K562 (cell line): ENCODE measurements at regions not wholly inside any gene's neighbourhood (a gene's known extent, or its start where the extent isn't known, plus 50 kb on each side); places are given as distances from the start of the nearest gene placed in this dataset.

ENCODE experiments used
- CREB3L1 ChIP-seq: fragments of 450-650 bp; IDR thresholded peaks from 2 replicates; pipeline ENCODE4 v1.6.1; 2014; ENCODE audit warnings: low read depth, mild to moderate bottlenecking, moderate library complexity, borderline replicate concordance
- DPF2 ChIP-seq: fragments of 450-650 bp; IDR thresholded peaks from 2 replicates; pipeline ENCODE4 v1.6.1; 2016
- MNT ChIP-seq, 2 experiments: fragments of 450-650 bp; conservative IDR thresholded peaks; 2 replicates each; pipeline ENCODE4 v1.6.1; 2017; ENCODE audit warnings: mild to moderate bottlenecking in 2 of 2, moderate library complexity in 2 of 2
- MTA2 ChIP-seq: fragments of 450-650 bp; IDR thresholded peaks from 2 replicates; pipeline ENCODE4 v1.6.1; 2016; ENCODE audit warnings: low read depth
- MTA3 ChIP-seq: fragments of 450-650 bp; formaldehyde crosslinking; IDR thresholded peaks from 2 replicates; pipeline ENCODE4 v1.6.1; 2017; ENCODE audit warnings: mild to moderate bottlenecking, borderline replicate concordance
- PBX2 ChIP-seq, 2 experiments: IDR thresholded peaks in 1 of 2; conservative IDR thresholded peaks in 1 of 2; 2 replicates each; pipeline ENCODE4 v1.6.1; 2016; ENCODE audit warnings: low read depth in 2 of 2, mild to moderate bottlenecking in 1 of 2, missing compliant biosample characterization in 1 of 2, missing genetic modification characterization in 1 of 2, moderate library complexity in 1 of 2
- POLR2AphosphoS5 ChIP-seq: IDR thresholded peaks from 2 replicates; pipeline ENCODE4 v1.6.1; 2011; ENCODE audit warnings: mild to moderate bottlenecking, low read depth, low read length, moderate library complexity; ENCODE audit not compliant: control insufficient read depth, insufficient read depth
- POLR2B ChIP-seq: fragments of 450-650 bp; IDR thresholded peaks from 2 replicates; pipeline ENCODE4 v1.6.1; 2018; ENCODE audit warnings: low read depth; ENCODE audit not compliant: partially characterized antibody
- POLR2H ChIP-seq: IDR thresholded peaks from 2 replicates; pipeline ENCODE4 v1.6.1; 2016; ENCODE audit warnings: missing genetic modification characterization, low read depth, mild to moderate bottlenecking, control low read depth, missing compliant biosample characterization, moderate library complexity
- RBM25 ChIP-seq: fragments of 200-400 bp; formaldehyde crosslinking; IDR thresholded peaks from 2 replicates; pipeline ENCODE4 v1.6.1; 2018; ENCODE audit warnings: low read length, low read depth, moderate library complexity; ENCODE audit not compliant: severe bottlenecking
- TFAP4 ChIP-seq: sonication (generic); formaldehyde crosslinking; IDR thresholded peaks from 2 replicates; pipeline ENCODE4 v1.8.0; 2022; ENCODE audit warnings: missing genetic modification reagents, mild to moderate bottlenecking, moderate library complexity, borderline replicate concordance
- ZBTB5 ChIP-seq: fragments of 450-650 bp; IDR thresholded peaks from 2 replicates; pipeline ENCODE4 v1.6.1; 2017; ENCODE audit warnings: antibody characterized with exemption

- TF ChIP-seq TFAP4 (CRISPR knock-in tag) (0 out of 2 replicates have a peak, but pooled peaks have one; percentile 14), POLR2B (peak; percentile 70), POLR2H (tag) (peak; percentile 68), MTA2 (no peak), ZBTB5 (no peak), MTA3 (peak; percentile 8; the same call in 1 of the 2 replicates), MNT (conservative IDR thresholded peaks at IDR 0.05) (peak in 1 of 2 experiments; percentile 32; a peak in 2 of 4 replicates), POLR2AphosphoS5 (peak; percentile 36; the same call in 1 of the 2 replicates), PBX2 (CRISPR knock-in tag; IDR thresholded peaks at IDR 0.05; ENCODE audit: low read depth) (peak; percentile 56; the same call in 1 of the 2 replicates), PBX2 (tag; conservative IDR thresholded peaks at IDR 0.05; ENCODE audit: low read depth) (peak; percentile 97), DPF2 (peak; percentile 66; the same call in 1 of the 2 replicates), CREB3L1 (0 out of 2 replicates have a peak, but pooled peaks have one; percentile 60), RBM25 (peak; percentile 28)
Measured at GRCh38 chr3:128548426-128549282, 55.7 kb upstream of the GATA2 start (continued).
